ENCODE measurements at regions not wholly inside any gene's neighbourhood (a gene's known extent, or its start where the extent isn't known, plus 50 kb on each side); places are given as distances from the start of the nearest gene placed in this dataset.

GRCh38 chr6:167764713-167765479, 61.8 kb upstream of the AFDN start:
- Histone ChIP-seq H2AFZ (ENCODE audit: control insufficient read depth, low read length) (no peak overlapping the region), H3K27ac (ENCODE audit: control insufficient read depth, insufficient read depth, low read length) (no peak overlapping the region), H3K79me2 (ENCODE audit: control insufficient read depth, insufficient read depth, low read length) (no peaks in the 10 kb centered on the region), H3K36me3 (ENCODE audit: control insufficient read depth in 2 of 2, extremely low read depth in 1 of 2, insufficient read depth in 2 of 2, low read length in 2 of 2) (no peaks in the 10 kb centered on the region), H3K4me1 (ENCODE audit: control insufficient read depth, extremely low read depth, insufficient read depth, low read length) (no peaks in the 10 kb centered on the region), H3K4me2 (ENCODE audit: control insufficient read depth, extremely low read depth, insufficient read depth, low read depth, low read length) (no peak overlapping the region), H3K9me3 (ENCODE audit: control insufficient read depth, low read depth, low read length) (no peaks in the 10 kb centered on the region), H3K27me3 (ENCODE audit: control insufficient read depth, extremely low read depth, insufficient read depth, low read length) (no peaks in the 10 kb centered on the region), H3K4me3 (ENCODE audit: control insufficient read depth in 2 of 3, extremely low read depth in 1 of 3, insufficient read depth in 2 of 3, low read depth in 1 of 3, low read length in 3 of 3) (no peak overlapping the region), H3K9me1 (ENCODE audit: control insufficient read depth, extremely low read depth, insufficient read depth, low read length) (no peaks in the 10 kb centered on the region), H3K9ac (ENCODE audit: control insufficient read depth, extremely low read depth, insufficient read depth, low read length) (no peak overlapping the region), H4K20me1 (ENCODE audit: control insufficient read depth, extremely low read depth, insufficient read depth, low read length) (no peaks in the 10 kb centered on the region)
- no peak for FAIRE-seq
- DNase-seq (ENCODE audit: low read depth, low spot score): no peak
- TF ChIP-seq EZH2 (IDR thresholded peaks at IDR 0.05; ENCODE audit: low read length) (no peak), CTCF (optimal IDR thresholded peaks at IDR 0.05 in 1 of 3, IDR thresholded peaks at IDR 0.05 in 1 of 3, conservative IDR thresholded peaks at IDR 0.05 in 1 of 3; ENCODE audit: extremely low read depth in 1 of 3, insufficient read depth in 2 of 3, low read length in 3 of 3) (no peak)
- dilution Hi-C loops (cut with MboI; ENCODE audit: extremely low pct_ligation_motif_present, low sequenced_read_pairs): no loop called here

- Histone ChIP-seq H3K4me1 (ENCODE audit: control insufficient read depth, extremely low read depth, insufficient read depth, low read length) (no peaks in the 10 kb centered on the region), H3K9ac (ENCODE audit: control insufficient read depth, extremely low read depth, insufficient read depth, low read length) (no peak overlapping the region), H3K4me3 (ENCODE audit: control insufficient read depth in 2 of 3, extremely low read depth in 1 of 3, insufficient read depth in 2 of 3, low read depth in 1 of 3, low read length in 3 of 3) (no peak overlapping the region), H3K36me3 (ENCODE audit: control insufficient read depth in 2 of 2, extremely low read depth in 1 of 2, insufficient read depth in 2 of 2, low read length in 2 of 2) (no peaks in the 10 kb centered on the region), H3K4me2 (ENCODE audit: control insufficient read depth, extremely low read depth, insufficient read depth, low read depth, low read length) (no peak overlapping the region), H2AFZ (ENCODE audit: control insufficient read depth, low read length) (no peak overlapping the region), H3K27ac (ENCODE audit: control insufficient read depth, insufficient read depth, low read length) (no peak overlapping the region), H3K79me2 (ENCODE audit: control insufficient read depth, insufficient read depth, low read length) (no peaks in the 10 kb centered on the region), H3K9me3 (ENCODE audit: control insufficient read depth, low read depth, low read length) (no peaks in the 10 kb centered on the region), H3K9me1 (ENCODE audit: control insufficient read depth, extremely low read depth, insufficient read depth, low read length) (no peaks in the 10 kb centered on the region), H4K20me1 (ENCODE audit: control insufficient read depth, extremely low read depth, insufficient read depth, low read length) (no peaks in the 10 kb centered on the region), H3K27me3 (ENCODE audit: control insufficient read depth, extremely low read depth, insufficient read depth, low read length) (no peaks in the 10 kb centered on the region)
- no peak for DNase-seq (ENCODE audit: low read depth, low spot score)
- no peak for TF ChIP-seq CTCF (optimal IDR thresholded peaks at IDR 0.05 in 1 of 3, IDR thresholded peaks at IDR 0.05 in 1 of 3, conservative IDR thresholded peaks at IDR 0.05 in 1 of 3; ENCODE audit: extremely low read depth in 1 of 3, insufficient read depth in 2 of 3, low read length in 3 of 3)
- no peak for TF ChIP-seq EZH2 (IDR thresholded peaks at IDR 0.05; ENCODE audit: low read length)
- FAIRE-seq: no peak
- dilution Hi-C loops (cut with MboI; ENCODE audit: extremely low pct_ligation_motif_present, low sequenced_read_pairs): no loop called here
Measured at GRCh38 chr6:167766986-167767714, 59.6 kb upstream of the AFDN start.

All from keratinocyte (primary cell).